Right cardiac atrium (tissue), 5 donors: ENCODE measurements at regions not wholly inside any gene's neighbourhood (a gene's known extent, or its start where the extent isn't known, plus 50 kb on each side); places are given as distances from the start of the nearest gene placed in this dataset.
"Not testable (repeated sequence)": the region's sequence is repeated elsewhere in the genome, so short reads cannot be mapped to it uniquely, and the experiment has no call there.

Experiments
- ATAC-seq, 2 donors: fragments of 200-7000 bp; cut with Tn5 transposase; one replicate each; pipeline versions ENCODE4 v1.8.0 to v1.9.1; 2020; ENCODE audit warnings: moderate library complexity in 2 of 2, mild to moderate bottlenecking in 1 of 2
- DNase-seq, 3 donors: peaks; one replicate each; pipeline ENCODE4 v3.0.0-alpha.2; 2020
- H3K27ac ChIP-seq: one replicate; pipeline ENCODE4 v1.5.1; 2013; ENCODE audit warnings: mild to moderate bottlenecking, low read length, control low read depth, moderate library complexity
- H3K27me3 ChIP-seq: one replicate; pipeline ENCODE4 v1.6.1; 2013; ENCODE audit not compliant: control insufficient read depth, insufficient read depth
- H3K4me1 ChIP-seq: one replicate; pipeline ENCODE4 v1.6.1; 2013; ENCODE audit warnings: low read length; ENCODE audit not compliant: control insufficient read depth, insufficient read depth
- H3K4me3 ChIP-seq: one replicate; pipeline ENCODE4 v1.5.1; 2013; ENCODE audit warnings: low read length, control low read depth
- H3K9me3 ChIP-seq: one replicate; pipeline ENCODE4 v1.6.1; 2013; ENCODE audit warnings: low read length; ENCODE audit not compliant: control insufficient read depth
- WGBS: extraction: QIAGEN DNeasy Blood & Tissue Kit; methylation state at CpG from one replicate; pipeline ENCODE4 v1.1.7; 2013; 5-methylcytosine and 5-hydroxymethylcytosine counted together
- intact Hi-C, 4 donors: fragments of 100-400 bp; cut with DNase I; formaldehyde crosslinking; loops; one replicate each; pipeline versions ENCODE4 v1.11.0 to v1.14.0; 2022 to 2023
- donor health status: healthy with polysubstance abuse.
- donor health status: DM: no; HTN: yes; CAD: no.
- donor health status: DM: no; HTN: no; CAD: no.
- donor health status: DM: no; HTN: yes; CAD: no; lungs with severe emphysema.
- donor health status: DM: yes; HTN: yes; CAD: no.

GRCh38 chr5:63456279-63456678 lies 506.0 kb downstream of the HTR1A start:
- ATAC-seq: no peak
- 83% methylated on average over 1 of the region's 1 CpG for WGBS
- intact Hi-C loops: no loop called here

GRCh38 chr5:63451188-63451587 lies 511.1 kb downstream of the HTR1A start:
- Histone ChIP-seq H3K9me3 (no peaks in the 10 kb centered on the region), H3K27me3 (no peaks in the 10 kb centered on the region), H3K4me1 (no peaks in the 10 kb centered on the region), H3K27ac (no peak overlapping the region), H3K4me3 (no peak overlapping the region)
- DNase-seq (no peak), ATAC-seq (no peak)
- intact Hi-C loops: no loop called here
- 38% methylated on average over 2 of the region's 2 CpGs for WGBS

More at GRCh38 chr5:63456279-63456678, 506.0 kb downstream of the HTR1A start:
- Histone ChIP-seq H3K9me3 (no peaks in the 10 kb centered on the region), H3K27ac (no peak overlapping the region), H3K27me3 (no peaks in the 10 kb centered on the region), H3K4me1 (no peaks in the 10 kb centered on the region), H3K4me3 (no peak overlapping the region)
- no peak for DNase-seq

GRCh38 chr5:63439537-63439936 lies 522.7 kb downstream of the HTR1A start:
- intact Hi-C loops: no loop called here
- no peak for ATAC-seq
- Histone ChIP-seq H3K4me3 (no peak overlapping the region), H3K27me3 (no peaks in the 10 kb centered on the region), H3K9me3 (no peaks in the 10 kb centered on the region), H3K27ac (no peak overlapping the region), H3K4me1 (no peaks in the 10 kb centered on the region)
- no peak for DNase-seq
- 81% methylated on average over 3 of the region's 3 CpGs for WGBS

- ATAC-seq (no peak), DNase-seq (no peak)
- H3K9me3 ChIP-seq: no peaks in the 10 kb centered on the region
- 56% methylated on average over 4 of the region's 4 CpGs for WGBS
- H3K27me3 ChIP-seq: no peaks in the 10 kb centered on the region
- H3K27ac ChIP-seq: no peak overlapping the region
- H3K4me1 ChIP-seq: no peaks in the 10 kb centered on the region
- no peak overlapping the region for H3K4me3 ChIP-seq
- intact Hi-C loops: loop anchor here in 3 of 4 donors (10.0 kb wide), 2 partner anchors 545 to 555 kb away; partner anchors contain the start of gene HTR1A (in 2 of the 3)
Measured at GRCh38 chr5:63409737-63410136, 552.5 kb downstream of the HTR1A start.

GRCh38 chr5:63408984-63409383 lies 553.3 kb downstream of the HTR1A start:
- Histone ChIP-seq H3K9me3 (no peaks in the 10 kb centered on the region), H3K4me1 (no peaks in the 10 kb centered on the region), H3K27me3 (no peaks in the 10 kb centered on the region), H3K27ac (no peak overlapping the region), H3K4me3 (no peak overlapping the region)
- DNase-seq (no peak), ATAC-seq (no peak)
- 68% methylated on average over 3 of the region's 3 CpGs for WGBS
- intact Hi-C loops: loop anchor here in 2 of 4 donors (10.0 kb wide), 1 partner anchor 556 kb away; the partner anchor contains the start of gene HTR1A (in 2 of the 2)

- 42% methylated on average over 7 of the region's 7 CpGs for WGBS
- ATAC-seq (peak; percentile 65 to 76), DNase-seq (peak; percentile 34 to 66 (median 53))
- no peak overlapping the region for H3K4me3 ChIP-seq
- H3K4me1 ChIP-seq: no peaks in the 10 kb centered on the region
- H3K27me3 ChIP-seq: no peaks in the 10 kb centered on the region
- H3K9me3 ChIP-seq: no peaks in the 10 kb centered on the region
- intact Hi-C loops: loop anchor here in 3 of 4 donors (5.0 to 10.0 kb wide), 2 partner anchors 561 to 563 kb away; partner anchors contain the start of gene HTR1A (in 3 of the 3)
- no peak overlapping the region for H3K27ac ChIP-seq
Measured at GRCh38 chr5:63401436-63402046, 560.7 kb downstream of the HTR1A start.

- no peaks in the 10 kb centered on the region for H3K4me1 ChIP-seq
- ATAC-seq (peak; percentile 78 to 81), DNase-seq (peak in 1 of 3 donors; percentile 47)
- intact Hi-C loops: loop anchor here in 3 of 4 donors (5.0 to 10.0 kb wide), 2 partner anchors 562 to 565 kb away; partner anchors contain the start of gene HTR1A (in 3 of the 3)
- no peaks in the 10 kb centered on the region for H3K27me3 ChIP-seq
- no peaks in the 10 kb centered on the region for H3K9me3 ChIP-seq
- H3K4me3 ChIP-seq: no peak overlapping the region
- H3K27ac ChIP-seq: no peak overlapping the region
- WGBS: 51% methylated on average over 2 of the region's 2 CpGs
Measured at GRCh38 chr5:63400079-63400478, 562.2 kb downstream of the HTR1A start.

- no peak overlapping the region for H3K4me3 ChIP-seq
- 88% methylated on average over 1 of the region's 1 CpG for WGBS
- no peak overlapping the region for H3K27ac ChIP-seq
- no peak for ATAC-seq
- DNase-seq: no peak
- H3K27me3 ChIP-seq: no peaks in the 10 kb centered on the region
- intact Hi-C loops: loop anchor here in 1 of 4 donors (10.0 kb wide), 1 partner anchor 566 kb away; the partner anchor contains the start of gene HTR1A
- no peaks in the 10 kb centered on the region for H3K9me3 ChIP-seq
- H3K4me1 ChIP-seq: no peaks in the 10 kb centered on the region
Measured at GRCh38 chr5:63398346-63398745, 563.9 kb downstream of the HTR1A start.

- H3K4me3 ChIP-seq, H3K27me3 ChIP-seq, ATAC-seq, H3K9me3 ChIP-seq, H3K27ac ChIP-seq, intact Hi-C loops, H3K4me1 ChIP-seq, DNase-seq: not testable (repeated sequence)
- WGBS: 89% methylated on average over 5 of the region's 5 CpGs
Measured at GRCh38 chr5:63388188-63388587, 574.1 kb downstream of the HTR1A start.

GRCh38 chr5:63375851-63376250 lies 586.4 kb downstream of the HTR1A start:
- Histone ChIP-seq H3K4me3 (no peak overlapping the region), H3K4me1 (no peaks in the 10 kb centered on the region), H3K27me3 (no peaks in the 10 kb centered on the region), H3K27ac (no peak overlapping the region), H3K9me3 (no peaks in the 10 kb centered on the region)
- ATAC-seq: no peak
- DNase-seq: no peak
- intact Hi-C loops: no loop called here
- 72% methylated on average over 6 of the region's 6 CpGs for WGBS

GRCh38 chr5:63374085-63374484 lies 588.2 kb downstream of the HTR1A start:
- no peak overlapping the region for H3K4me3 ChIP-seq
- ATAC-seq (no peak), DNase-seq (no peak)
- no peaks in the 10 kb centered on the region for H3K27me3 ChIP-seq
- intact Hi-C loops: no loop called here
- H3K4me1 ChIP-seq: no peaks in the 10 kb centered on the region
- no peak overlapping the region for H3K27ac ChIP-seq
- H3K9me3 ChIP-seq: no peaks in the 10 kb centered on the region
